ENCODE measurements at regions not wholly inside any gene's neighbourhood (a gene's known extent, or its start where the extent isn't known, plus 50 kb on each side); places are given as distances from the start of the nearest gene placed in this dataset.

GRCh38 chr9:120261419-120261818 is 318.5 kb downstream of the CDK5RAP2 start:
- H3K9me3 ChIP-seq (ENCODE audit: control insufficient read depth, low read length), result no peaks in the 10 kb centered on the region
- H3K9ac ChIP-seq, result no peak overlapping the region
- H3K4me3 ChIP-seq (ENCODE audit: low read depth, low read length), result no peak overlapping the region
- H3K4me1 ChIP-seq, result no peaks in the 10 kb centered on the region
- no peaks in the 10 kb centered on the region for H3K36me3 ChIP-seq (ENCODE audit: control insufficient read depth, insufficient read depth, low read length)
- no peak overlapping the region for H3K4me2 ChIP-seq (ENCODE audit: low read length)
- no peak for TF ChIP-seq CTCF (IDR thresholded peaks at IDR 0.05)
- no peaks in the 10 kb centered on the region for H3K79me2 ChIP-seq
- H3K27me3 ChIP-seq (ENCODE audit: control insufficient read depth, insufficient read depth, low read length), result no peaks in the 10 kb centered on the region
- H2AFZ ChIP-seq, result no peak overlapping the region
- no peak overlapping the region for H3K27ac ChIP-seq

DNA sequence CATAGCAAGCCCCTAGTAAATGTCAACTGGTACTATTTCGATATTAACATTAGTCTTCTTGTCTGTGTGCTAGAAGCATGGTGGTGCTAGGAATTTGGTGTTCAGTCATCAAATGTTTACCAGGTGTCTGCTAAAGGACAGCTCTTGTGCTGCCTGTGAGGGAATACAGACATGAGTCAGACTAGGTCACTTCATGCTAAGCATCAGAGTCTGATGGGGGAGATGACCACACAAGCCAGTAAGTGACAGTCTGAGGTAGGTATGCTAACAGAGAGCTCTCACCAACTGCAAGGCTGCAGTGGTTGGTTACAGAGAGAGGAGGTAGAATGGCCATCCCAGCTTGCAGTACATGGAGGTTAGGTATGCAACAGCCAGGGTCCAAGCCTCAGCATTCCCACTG is 320.9 kb downstream of the CDK5RAP2 start:
- H3K9me3 ChIP-seq (ENCODE audit: control insufficient read depth, low read length), result no peaks in the 10 kb centered on the region
- H2AFZ ChIP-seq, result no peak overlapping the region
- H3K4me2 ChIP-seq (ENCODE audit: low read length), result no peak overlapping the region
- TF ChIP-seq CTCF (IDR thresholded peaks at IDR 0.05), result no peak
- no peak overlapping the region for H3K4me3 ChIP-seq (ENCODE audit: low read depth, low read length)
- no peak overlapping the region for H3K9ac ChIP-seq
- H3K36me3 ChIP-seq (ENCODE audit: control insufficient read depth, insufficient read depth, low read length), result no peaks in the 10 kb centered on the region
- no peaks in the 10 kb centered on the region for H3K79me2 ChIP-seq
- H3K27me3 ChIP-seq (ENCODE audit: control insufficient read depth, insufficient read depth, low read length), result no peaks in the 10 kb centered on the region
- H3K4me1 ChIP-seq, result no peaks in the 10 kb centered on the region
- H3K27ac ChIP-seq, result no peak overlapping the region

DNA sequence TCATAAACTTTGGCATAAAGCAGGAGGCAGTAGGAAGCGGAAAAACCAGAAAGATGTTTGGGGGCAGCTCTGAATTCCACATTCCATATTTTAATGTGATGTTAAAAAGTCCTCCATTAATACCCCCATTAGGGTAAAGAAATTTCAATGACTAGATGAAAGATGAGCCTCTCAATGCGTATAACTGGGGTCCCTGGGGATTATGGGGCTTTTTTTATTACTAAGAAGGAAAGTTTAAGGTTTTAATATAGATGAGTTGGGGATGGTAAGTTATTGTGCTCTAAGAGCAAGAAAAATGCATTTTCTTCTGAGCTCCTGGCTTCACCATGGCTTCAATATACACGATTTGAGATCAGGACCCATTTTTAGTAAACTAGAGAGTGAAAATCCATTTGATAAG is 321.9 kb downstream of the CDK5RAP2 start:
- no peaks in the 10 kb centered on the region for H3K36me3 ChIP-seq (ENCODE audit: control insufficient read depth, insufficient read depth, low read length)
- no peak overlapping the region for H2AFZ ChIP-seq
- H3K4me3 ChIP-seq (ENCODE audit: low read depth, low read length), result no peak overlapping the region
- no peak overlapping the region for H3K9ac ChIP-seq
- H3K4me2 ChIP-seq (ENCODE audit: low read length), result no peak overlapping the region
- no peaks in the 10 kb centered on the region for H3K9me3 ChIP-seq (ENCODE audit: control insufficient read depth, low read length)
- H3K27ac ChIP-seq, result no peak overlapping the region
- no peaks in the 10 kb centered on the region for H3K27me3 ChIP-seq (ENCODE audit: control insufficient read depth, insufficient read depth, low read length)
- H3K4me1 ChIP-seq, result no peaks in the 10 kb centered on the region
- TF ChIP-seq CTCF (IDR thresholded peaks at IDR 0.05), result no peak
- H3K79me2 ChIP-seq, result no peaks in the 10 kb centered on the region

DNA sequence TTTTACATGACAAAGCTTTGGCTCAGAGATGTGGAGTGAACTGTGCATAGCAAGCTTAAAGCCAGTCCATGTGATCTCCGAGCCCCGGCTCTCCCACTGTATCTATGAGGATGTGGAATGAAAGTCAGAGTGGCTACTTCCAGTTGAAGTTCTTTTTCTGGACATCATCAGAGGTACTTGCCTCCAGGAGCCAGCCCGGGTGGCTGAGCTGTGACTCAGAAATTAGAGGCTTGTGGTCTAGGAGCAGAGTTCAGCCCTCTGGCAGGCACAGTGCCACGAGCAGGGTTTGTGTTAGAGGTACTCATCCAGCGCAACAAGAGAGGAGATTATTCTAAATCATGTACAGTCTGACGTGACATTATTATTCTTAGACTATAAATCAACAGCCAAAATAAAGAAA is 322.5 kb downstream of the CDK5RAP2 start:
- H3K4me1 ChIP-seq, result no peaks in the 10 kb centered on the region
- H2AFZ ChIP-seq, result no peak overlapping the region
- no peak for TF ChIP-seq CTCF (IDR thresholded peaks at IDR 0.05)
- no peak overlapping the region for H3K9ac ChIP-seq
- H3K27me3 ChIP-seq (ENCODE audit: control insufficient read depth, insufficient read depth, low read length), result no peaks in the 10 kb centered on the region
- no peak overlapping the region for H3K27ac ChIP-seq
- no peaks in the 10 kb centered on the region for H3K36me3 ChIP-seq (ENCODE audit: control insufficient read depth, insufficient read depth, low read length)
- H3K4me2 ChIP-seq (ENCODE audit: low read length), result no peak overlapping the region
- H3K79me2 ChIP-seq, result no peaks in the 10 kb centered on the region
- H3K4me3 ChIP-seq (ENCODE audit: low read depth, low read length), result no peak overlapping the region
- no peaks in the 10 kb centered on the region for H3K9me3 ChIP-seq (ENCODE audit: control insufficient read depth, low read length)

DNA sequence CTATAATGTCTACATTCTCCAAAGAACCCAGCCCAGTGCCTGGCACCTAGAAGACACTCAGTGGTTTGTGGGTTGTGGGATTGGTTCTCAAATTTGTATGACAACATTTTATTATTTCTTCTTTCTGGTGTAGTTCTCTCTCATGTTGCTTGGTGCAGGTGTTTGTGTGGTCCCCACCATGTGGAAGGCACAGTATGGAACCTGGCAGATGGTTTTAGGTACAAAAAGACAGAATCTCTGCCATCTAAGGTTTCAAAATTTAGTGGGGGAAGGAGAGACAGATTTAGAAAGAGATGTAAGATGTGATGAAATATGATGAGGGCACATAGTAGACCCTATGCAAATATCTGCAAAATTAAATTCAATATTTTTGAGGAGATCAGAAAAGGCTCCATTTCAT is 323.8 kb downstream of the CDK5RAP2 start:
- TF ChIP-seq CTCF (IDR thresholded peaks at IDR 0.05), result no peak
- H3K4me1 ChIP-seq, result no peaks in the 10 kb centered on the region
- peaks cover 2% of the 10 kb centered on the region for H3K9me3 ChIP-seq (ENCODE audit: control insufficient read depth, low read length)
- H3K27me3 ChIP-seq (ENCODE audit: control insufficient read depth, insufficient read depth, low read length), result peaks cover 3% of the 10 kb centered on the region
- no peak overlapping the region for H3K4me3 ChIP-seq (ENCODE audit: low read depth, low read length)
- H3K36me3 ChIP-seq (ENCODE audit: control insufficient read depth, insufficient read depth, low read length), result no peaks in the 10 kb centered on the region
- no peak overlapping the region for H3K9ac ChIP-seq
- no peaks in the 10 kb centered on the region for H3K79me2 ChIP-seq
- no peak overlapping the region for H2AFZ ChIP-seq
- H3K27ac ChIP-seq, result no peak overlapping the region
- H3K4me2 ChIP-seq (ENCODE audit: low read length), result no peak overlapping the region
